ENCODE measurements at regions not wholly inside any gene's neighbourhood (a gene's known extent, or its start where the extent isn't known, plus 50 kb on each side); places are given as distances from the start of the nearest gene placed in this dataset.
"Not testable (repeated sequence)": the region's sequence is repeated elsewhere in the genome, so short reads cannot be mapped to it uniquely, and the experiment has no call there.

DNA sequence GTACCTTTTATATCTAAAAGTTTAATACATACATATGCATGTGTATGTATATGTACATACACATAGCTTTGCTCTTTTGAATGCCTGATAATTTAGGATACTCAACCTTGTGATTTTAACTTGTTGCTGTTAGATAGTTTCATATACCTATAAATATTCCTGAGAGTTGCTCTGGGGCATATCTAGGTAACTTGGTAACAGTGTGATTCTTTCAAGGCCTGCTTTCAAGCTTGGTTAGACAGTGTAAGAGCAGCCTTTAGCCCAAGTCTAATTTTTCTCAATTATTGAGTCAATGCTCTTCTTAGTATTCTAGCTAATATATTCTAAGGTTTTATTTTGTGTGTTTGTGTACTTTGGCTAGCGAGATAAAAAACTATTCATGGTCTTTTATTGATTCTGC is 762.1 kb upstream of the MIR17HG start:
- DNase-seq, result no peak

GRCh38 chr13:90591260-90591926 is 756.1 kb upstream of the MIR17HG start:
- no peak for DNase-seq

- no peak for DNase-seq
Observed at GRCh38 chr13:90591927-90592268, 755.6 kb upstream of the MIR17HG start.

- no peak for DNase-seq
Observed at GRCh38 chr13:90592943-90593342, 754.5 kb upstream of the MIR17HG start.

DNA sequence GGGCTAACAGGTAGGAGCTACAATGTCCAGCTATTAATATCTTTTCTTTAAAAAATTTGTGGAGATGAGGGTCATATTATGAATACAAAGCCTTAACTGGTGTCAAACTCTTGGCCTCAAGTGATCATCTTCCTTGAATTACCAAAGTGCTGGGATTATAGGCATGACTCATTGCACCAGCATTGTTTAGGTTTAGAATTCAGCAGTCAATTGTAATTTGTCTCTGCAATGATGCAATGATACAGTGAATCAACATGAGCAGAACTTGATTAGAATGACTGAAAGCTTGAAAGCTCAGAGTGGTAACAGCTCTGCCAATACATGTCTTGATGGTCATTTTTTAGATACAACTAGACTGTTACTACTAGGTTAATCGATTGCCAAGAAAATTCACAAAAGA is 752.8 kb upstream of the MIR17HG start:
- no peak for DNase-seq

DNA sequence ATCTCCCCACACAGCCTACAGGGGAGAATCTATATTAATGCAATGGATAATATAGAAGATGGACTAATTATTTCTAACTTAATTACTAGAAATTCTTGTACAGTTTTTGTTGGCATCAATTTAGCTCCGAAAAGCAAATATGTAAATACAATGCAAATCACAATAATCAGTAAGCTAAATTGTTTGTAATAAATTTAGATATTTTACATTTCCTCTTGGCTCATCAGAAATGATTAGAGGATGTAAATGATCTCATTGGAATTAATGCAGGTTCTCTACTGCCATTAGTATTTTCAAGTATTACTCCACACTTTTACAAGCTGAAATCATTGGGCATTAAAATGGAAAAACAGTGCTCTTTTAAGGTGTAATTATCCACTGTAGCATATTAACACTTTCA is 741.8 kb upstream of the MIR17HG start:
- DNase-seq, result no peak

GRCh38 chr13:90606921-90607320 is 740.6 kb upstream of the MIR17HG start:
- not testable (repeated sequence) for DNase-seq

DNA sequence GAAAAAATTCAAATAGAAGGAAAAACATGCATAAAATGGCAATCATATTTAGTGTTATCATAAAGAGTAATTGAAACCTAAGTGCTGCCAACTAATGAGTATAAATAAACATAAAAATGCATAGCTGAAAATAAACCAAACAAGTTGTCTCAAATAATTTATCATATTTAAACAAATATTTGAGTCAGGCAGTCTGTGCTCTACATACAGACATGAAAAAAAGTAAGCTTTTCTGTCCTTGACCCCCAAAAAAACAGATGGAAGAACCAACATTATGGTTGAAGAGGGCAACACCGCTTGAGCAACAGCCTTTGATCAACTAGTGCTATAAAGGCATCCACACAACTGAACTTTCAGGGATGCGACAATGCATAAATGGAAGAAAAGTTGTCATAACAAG is 735.1 kb upstream of the MIR17HG start:
- no peak for DNase-seq

GRCh38 chr13:90613076-90613795 is 734.3 kb upstream of the MIR17HG start:
- DNase-seq, result no peak

- DNase-seq, result no peak
Observed at GRCh38 chr13:90615236-90615635, 732.3 kb upstream of the MIR17HG start.

GRCh38 chr13:90615767-90616166 is 731.7 kb upstream of the MIR17HG start:
- DNase-seq, result no peak

- DNase-seq, result no peak
Observed at GRCh38 chr13:90618133-90618532, 729.4 kb upstream of the MIR17HG start.

DNA sequence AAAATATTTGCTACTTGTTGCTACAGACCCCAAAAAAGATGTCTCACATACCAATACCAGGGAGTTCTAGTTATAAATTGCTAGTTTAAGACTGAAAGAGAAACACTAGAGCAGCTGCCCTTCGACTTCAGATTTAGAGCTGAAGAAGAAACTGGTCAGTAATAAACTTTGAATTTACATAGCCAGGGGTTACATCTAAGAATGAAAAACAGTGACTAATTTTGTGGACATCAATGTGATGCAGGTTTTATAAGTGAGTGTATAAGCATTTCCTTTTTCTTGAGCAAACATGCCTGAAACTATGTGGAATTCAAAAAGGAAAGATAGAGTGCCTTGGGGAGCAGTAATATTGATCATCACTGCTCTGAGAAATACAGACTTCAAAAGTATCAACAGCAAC is 724.9 kb upstream of the MIR17HG start:
- DNase-seq, result no peak

GRCh38 chr13:90623318-90624011 is 724.0 kb upstream of the MIR17HG start:
- DNase-seq, result no peak

- no peak for DNase-seq
Observed at GRCh38 chr13:90627813-90628212, 719.7 kb upstream of the MIR17HG start.

DNA sequence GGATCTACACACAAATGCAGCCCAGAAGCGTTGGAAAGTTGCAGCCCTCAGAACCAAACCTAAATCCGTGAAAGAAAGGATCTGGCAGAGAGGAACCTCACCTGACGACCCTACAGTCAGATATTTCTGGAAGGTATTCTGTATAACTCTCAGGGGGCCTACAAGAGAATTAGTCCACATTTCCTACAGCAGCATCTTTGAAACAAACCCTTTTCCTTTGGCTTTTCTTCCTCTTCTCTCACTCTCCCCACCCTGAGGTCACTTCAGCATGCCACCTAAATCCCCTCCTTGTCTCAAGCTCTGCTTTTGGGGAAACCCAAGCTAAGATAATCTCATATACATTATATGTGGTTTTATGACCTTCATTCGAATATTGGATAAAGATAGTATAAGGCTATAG is 719.0 kb upstream of the MIR17HG start:
- no peak for DNase-seq

DNA sequence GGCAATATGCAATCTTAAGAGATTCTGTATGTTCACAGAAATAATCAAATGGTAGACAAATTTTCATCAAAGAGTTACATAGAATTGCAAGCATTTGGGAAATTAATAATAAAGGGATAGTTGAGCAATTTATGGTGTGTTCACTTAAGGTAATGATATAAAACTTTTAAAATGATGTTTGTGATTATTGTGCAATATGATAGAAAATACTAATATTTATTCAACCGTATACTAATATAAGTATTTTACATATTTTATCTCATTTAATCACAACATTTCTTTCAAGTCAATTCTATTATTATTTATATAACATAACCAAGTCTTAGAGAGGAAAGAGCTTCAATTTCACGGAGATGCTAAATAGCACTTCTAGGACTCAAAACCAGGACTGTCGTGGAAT is 716.8 kb upstream of the MIR17HG start:
- DNase-seq, result no peak

GRCh38 chr13:90632184-90632583 is 715.3 kb upstream of the MIR17HG start:
- no peak for DNase-seq

- DNase-seq, result no peak
Observed at GRCh38 chr13:90633849-90634248, 713.6 kb upstream of the MIR17HG start.

DNA sequence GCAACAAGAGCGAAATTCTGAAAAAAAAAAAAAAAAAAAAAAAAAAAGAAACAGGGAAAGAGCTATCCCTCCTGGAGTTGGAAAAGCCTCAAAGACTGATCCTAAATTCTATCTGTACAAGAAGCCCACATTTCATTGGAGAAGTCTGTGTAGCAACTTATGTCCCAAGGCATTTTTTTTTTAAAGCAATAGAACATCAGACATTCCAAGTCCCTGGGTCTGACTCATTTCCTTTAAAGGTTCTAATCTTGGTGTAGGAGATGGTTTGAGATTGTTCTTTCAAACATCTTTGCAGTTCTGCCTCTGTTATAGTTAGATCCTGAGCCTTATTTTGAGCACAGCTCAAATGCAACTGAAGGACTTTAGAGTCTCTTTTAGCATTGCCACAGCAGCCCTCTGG is 706.5 kb upstream of the MIR17HG start:
- no peak for DNase-seq

DNA sequence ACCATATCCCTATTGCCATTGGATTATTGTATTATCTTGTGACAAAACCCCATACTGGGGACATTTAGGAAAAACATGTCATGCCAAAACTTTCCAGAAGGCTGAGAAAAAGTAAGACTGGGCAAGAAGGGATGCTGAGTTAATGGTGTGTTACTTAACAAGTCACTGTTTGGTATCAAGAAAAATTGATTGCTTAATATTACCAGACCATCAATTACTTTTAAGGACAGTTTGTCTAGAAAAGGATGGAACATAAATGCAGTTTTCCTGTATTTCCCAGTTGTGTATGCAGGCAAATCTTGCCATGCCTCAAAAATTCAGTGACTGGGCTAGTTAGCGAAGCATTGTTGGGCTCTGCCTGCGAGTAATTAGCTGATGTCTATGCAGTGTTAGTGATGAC is 705.6 kb upstream of the MIR17HG start:
- DNase-seq, result no peak

DNA sequence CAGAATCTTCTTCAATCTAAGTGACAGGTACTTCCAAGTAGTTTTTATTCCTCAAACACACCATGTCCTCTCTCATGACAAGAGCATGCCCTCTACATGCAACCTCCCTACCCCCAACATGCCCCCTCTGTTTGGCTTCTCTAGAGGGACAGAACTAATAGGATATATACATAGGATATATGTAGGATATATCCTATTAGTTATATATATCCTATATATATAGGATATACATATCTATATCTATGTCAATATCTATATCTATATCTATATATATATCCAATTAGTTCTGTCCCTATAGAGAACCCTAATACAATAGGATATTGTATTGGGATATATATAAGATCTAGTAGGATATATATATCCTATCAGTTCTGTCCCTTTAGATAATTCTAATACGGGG is 701.9 kb upstream of the MIR17HG start:
- no peak for DNase-seq

- no peak for DNase-seq
Observed at GRCh38 chr13:90648497-90648896, 699.0 kb upstream of the MIR17HG start.

DNA sequence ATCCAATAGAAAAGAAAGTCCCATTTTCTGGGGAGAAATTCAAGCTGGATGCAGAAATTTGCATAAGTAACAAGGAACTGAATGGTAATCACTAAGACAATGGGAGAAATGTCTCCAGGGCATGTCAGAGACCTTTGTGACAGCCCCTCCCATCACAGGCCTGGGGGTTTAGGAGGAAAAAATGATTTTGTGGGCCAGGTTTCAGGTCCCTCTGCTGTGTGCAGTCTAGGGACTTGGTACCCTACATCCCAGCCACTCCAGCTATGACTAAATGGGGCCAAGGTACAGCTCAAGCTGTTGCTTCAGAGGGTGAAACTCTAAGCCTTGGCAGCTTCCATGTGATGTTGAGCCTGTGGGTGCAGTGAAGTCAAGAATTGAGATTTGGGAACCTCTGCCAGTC is 695.5 kb upstream of the MIR17HG start:
- DNase-seq, result no peak

Data from activated CD4-positive, alpha-beta T cell treated with anti-CD3 and anti-CD28 coated beads, Interleukin-2, amount 50 U/mL, for 16 hours (primary cell).